ENCODE measurements at regions not wholly inside any gene's neighbourhood (a gene's known extent, or its start where the extent isn't known, plus 50 kb on each side); places are given as distances from the start of the nearest gene placed in this dataset.

DNA sequence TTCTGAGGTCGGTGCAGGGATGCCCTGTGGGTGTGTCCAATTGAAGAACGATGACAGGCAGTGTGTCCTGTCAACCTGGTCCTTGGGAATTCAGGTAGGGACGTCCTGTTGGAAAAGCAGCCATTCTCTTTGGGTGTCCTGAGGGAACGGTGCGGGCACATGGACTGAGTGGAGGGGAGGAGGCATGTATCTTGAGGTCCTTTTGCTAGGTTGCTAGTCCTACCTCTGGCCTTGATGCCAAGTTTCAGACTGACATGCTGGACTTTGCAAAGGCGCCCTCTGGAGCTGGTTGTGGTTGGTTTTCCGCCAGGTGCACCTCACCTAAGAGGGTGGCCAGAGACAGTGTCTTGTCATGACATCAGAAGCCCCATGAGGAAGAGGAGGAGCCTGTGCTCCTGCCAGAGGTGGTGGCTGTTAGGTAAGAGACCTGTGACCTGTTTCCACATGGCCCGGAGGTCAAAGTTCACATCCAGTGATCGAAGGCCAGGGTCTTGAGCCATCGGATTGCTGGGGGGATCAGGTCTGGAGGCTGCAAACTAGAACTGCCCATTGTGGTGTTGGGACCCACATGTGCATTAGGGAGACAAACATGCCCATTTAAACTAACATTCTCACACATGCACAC is 106.3 kb downstream of the SNRPN start:
- no peak overlapping the region for H2AFZ ChIP-seq (ENCODE audit: low read depth, low read length)
- no peaks in the 10 kb centered on the region for H3K4me1 ChIP-seq (ENCODE audit: low read length)
- no peak overlapping the region for H3K9ac ChIP-seq (ENCODE audit: low read length)
- TF ChIP-seq, protein P1, sequence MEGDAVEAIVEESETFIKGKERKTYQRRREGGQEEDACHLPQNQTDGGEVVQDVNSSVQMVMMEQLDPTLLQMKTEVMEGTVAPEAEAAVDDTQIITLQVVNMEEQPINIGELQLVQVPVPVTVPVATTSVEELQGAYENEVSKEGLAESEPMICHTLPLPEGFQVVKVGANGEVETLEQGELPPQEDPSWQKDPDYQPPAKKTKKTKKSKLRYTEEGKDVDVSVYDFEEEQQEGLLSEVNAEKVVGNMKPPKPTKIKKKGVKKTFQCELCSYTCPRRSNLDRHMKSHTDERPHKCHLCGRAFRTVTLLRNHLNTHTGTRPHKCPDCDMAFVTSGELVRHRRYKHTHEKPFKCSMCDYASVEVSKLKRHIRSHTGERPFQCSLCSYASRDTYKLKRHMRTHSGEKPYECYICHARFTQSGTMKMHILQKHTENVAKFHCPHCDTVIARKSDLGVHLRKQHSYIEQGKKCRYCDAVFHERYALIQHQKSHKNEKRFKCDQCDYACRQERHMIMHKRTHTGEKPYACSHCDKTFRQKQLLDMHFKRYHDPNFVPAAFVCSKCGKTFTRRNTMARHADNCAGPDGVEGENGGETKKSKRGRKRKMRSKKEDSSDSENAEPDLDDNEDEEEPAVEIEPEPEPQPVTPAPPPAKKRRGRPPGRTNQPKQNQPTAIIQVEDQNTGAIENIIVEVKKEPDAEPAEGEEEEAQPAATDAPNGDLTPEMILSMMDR (IDR thresholded peaks at IDR 0.05; ENCODE audit: low read depth, low read length) = no peak
- no peak for TF ChIP-seq EZH2phosphoT487 (IDR thresholded peaks at IDR 0.05; ENCODE audit: low read depth)
- H3K27me3 ChIP-seq (ENCODE audit: low read depth, low read length) = no peaks in the 10 kb centered on the region
- no peaks in the 10 kb centered on the region for H4K20me1 ChIP-seq (ENCODE audit: insufficient read depth, low read length)
- H3K9me3 ChIP-seq (ENCODE audit: insufficient read depth, low read length) = peaks cover 66% of the 10 kb centered on the region
- no peak overlapping the region for H3K4me3 ChIP-seq (ENCODE audit: low read length)
- H3K36me3 ChIP-seq (replicated peaks; ENCODE audit: low read depth, low read length) = peaks cover 100% of the 10 kb centered on the region
- no peaks in the 10 kb centered on the region for H3K79me2 ChIP-seq (ENCODE audit: low read length)
- no peak overlapping the region for H3K27ac ChIP-seq (ENCODE audit: low read length)
- no peak overlapping the region for H3K4me2 ChIP-seq (ENCODE audit: low read length)

DNA sequence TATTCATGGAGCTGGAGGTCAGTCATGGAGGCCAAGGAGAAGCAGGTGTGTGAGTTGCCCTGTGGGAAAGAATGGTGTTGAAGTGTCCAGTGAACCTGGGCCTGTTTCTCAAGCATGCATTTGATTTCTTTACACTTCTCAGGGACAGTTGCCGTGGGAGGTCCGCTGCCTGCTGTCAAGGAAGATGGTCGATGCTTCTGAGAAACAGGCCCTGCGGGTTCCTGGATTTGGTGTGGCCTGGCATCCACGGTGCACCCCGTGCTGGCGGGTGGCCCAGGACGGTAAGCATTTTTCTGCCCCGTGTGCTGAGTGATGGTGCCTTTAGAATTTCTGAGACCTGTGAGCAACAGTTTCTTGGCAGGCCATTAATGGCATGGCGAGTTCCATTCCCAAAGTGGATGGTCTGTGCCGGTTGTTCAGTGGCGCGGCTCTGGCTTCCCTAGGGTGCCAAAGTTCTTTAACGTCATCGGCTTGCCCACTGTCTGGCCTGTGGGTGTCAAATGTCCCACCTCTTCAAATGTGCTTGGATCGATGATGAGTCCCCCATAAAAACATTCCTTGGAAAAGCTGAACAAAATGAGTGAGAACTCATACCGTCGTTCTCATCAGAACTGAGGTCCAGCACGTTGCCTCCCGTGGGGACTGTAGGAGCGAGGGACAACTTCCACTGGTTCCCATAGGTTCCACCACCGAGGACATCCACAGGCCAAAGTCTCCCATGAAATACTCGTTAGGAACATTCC is 107.2 kb downstream of the SNRPN start:
- Histone ChIP-seq H3K4me3 (ENCODE audit: low read length) (no peak overlapping the region), H4K20me1 (ENCODE audit: insufficient read depth, low read length) (no peaks in the 10 kb centered on the region), H3K9ac (ENCODE audit: low read length) (no peak overlapping the region), H3K4me2 (ENCODE audit: low read length) (no peak overlapping the region), H3K79me2 (ENCODE audit: low read length) (no peaks in the 10 kb centered on the region), H3K36me3 (replicated peaks; ENCODE audit: low read depth, low read length) (peaks cover 100% of the 10 kb centered on the region), H3K4me1 (ENCODE audit: low read length) (no peaks in the 10 kb centered on the region), H3K27me3 (ENCODE audit: low read depth, low read length) (no peaks in the 10 kb centered on the region), H3K9me3 (ENCODE audit: insufficient read depth, low read length) (peaks cover 69% of the 10 kb centered on the region), H3K27ac (ENCODE audit: low read length) (no peak overlapping the region), H2AFZ (ENCODE audit: low read depth, low read length) (no peak overlapping the region)
- no peak for TF ChIP-seq EZH2phosphoT487 (IDR thresholded peaks at IDR 0.05; ENCODE audit: low read depth)
- TF ChIP-seq, protein P1 (IDR thresholded peaks at IDR 0.05; ENCODE audit: low read depth, low read length) = no peak

DNA sequence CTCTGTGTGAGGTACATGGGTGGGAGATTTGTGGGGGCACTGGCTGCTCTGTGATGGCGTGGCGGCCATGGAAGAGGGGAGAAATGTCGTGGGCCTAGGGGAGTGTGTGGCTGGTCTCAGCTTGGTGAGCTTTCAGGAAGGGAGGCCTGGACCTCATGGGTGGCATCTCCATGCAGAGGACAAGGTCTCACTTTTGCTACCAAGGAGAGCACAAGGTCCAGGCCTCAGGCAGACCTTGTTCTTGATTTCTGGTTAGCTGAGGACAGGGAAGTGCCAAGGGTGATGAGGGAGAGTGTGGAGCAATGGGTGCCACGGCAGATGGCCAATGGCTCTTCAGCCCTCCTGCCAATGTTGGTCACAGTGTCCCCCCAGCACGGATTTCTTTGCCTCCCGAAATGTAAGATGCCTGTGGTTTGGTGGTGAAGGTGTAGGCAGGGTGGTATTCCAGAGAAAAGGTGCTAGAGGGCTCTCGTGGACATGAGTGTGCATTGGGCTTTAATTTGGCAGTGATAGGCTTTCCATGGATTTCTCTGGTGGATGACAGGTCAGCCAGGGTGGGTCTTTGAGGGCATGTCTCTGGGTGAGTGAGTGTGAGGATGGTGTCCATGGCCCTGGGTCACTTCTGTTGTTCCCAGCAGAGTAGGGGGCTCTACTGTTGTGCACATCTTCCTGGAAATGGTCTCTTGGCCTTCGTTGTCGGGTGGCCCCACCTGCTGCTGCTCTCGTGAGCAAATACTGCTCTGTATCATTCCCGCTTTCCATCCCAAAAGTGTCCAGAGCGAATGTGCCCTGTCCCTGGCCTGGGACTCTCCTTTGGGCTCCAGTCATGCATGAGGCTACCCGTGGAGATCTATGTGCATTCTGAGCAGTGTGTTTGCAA is 108.0 kb downstream of the SNRPN start:
- H4K20me1 ChIP-seq (ENCODE audit: insufficient read depth, low read length) = no peaks in the 10 kb centered on the region
- H3K27me3 ChIP-seq (ENCODE audit: low read depth, low read length) = no peaks in the 10 kb centered on the region
- H3K4me3 ChIP-seq (ENCODE audit: low read length) = no peak overlapping the region
- TF ChIP-seq, protein P1 (IDR thresholded peaks at IDR 0.05; ENCODE audit: low read depth, low read length) = no peak
- no peak for TF ChIP-seq EZH2phosphoT487 (IDR thresholded peaks at IDR 0.05; ENCODE audit: low read depth)
- peaks cover 100% of the 10 kb centered on the region for H3K36me3 ChIP-seq (replicated peaks; ENCODE audit: low read depth, low read length)
- H3K9ac ChIP-seq (ENCODE audit: low read length) = no peak overlapping the region
- no peaks in the 10 kb centered on the region for H3K79me2 ChIP-seq (ENCODE audit: low read length)
- H2AFZ ChIP-seq (ENCODE audit: low read depth, low read length) = no peak overlapping the region
- no peaks in the 10 kb centered on the region for H3K4me1 ChIP-seq (ENCODE audit: low read length)
- H3K9me3 ChIP-seq (ENCODE audit: insufficient read depth, low read length) = peaks cover 75% of the 10 kb centered on the region
- H3K4me2 ChIP-seq (ENCODE audit: low read length) = no peak overlapping the region
- no peak overlapping the region for H3K27ac ChIP-seq (ENCODE audit: low read length)

DNA sequence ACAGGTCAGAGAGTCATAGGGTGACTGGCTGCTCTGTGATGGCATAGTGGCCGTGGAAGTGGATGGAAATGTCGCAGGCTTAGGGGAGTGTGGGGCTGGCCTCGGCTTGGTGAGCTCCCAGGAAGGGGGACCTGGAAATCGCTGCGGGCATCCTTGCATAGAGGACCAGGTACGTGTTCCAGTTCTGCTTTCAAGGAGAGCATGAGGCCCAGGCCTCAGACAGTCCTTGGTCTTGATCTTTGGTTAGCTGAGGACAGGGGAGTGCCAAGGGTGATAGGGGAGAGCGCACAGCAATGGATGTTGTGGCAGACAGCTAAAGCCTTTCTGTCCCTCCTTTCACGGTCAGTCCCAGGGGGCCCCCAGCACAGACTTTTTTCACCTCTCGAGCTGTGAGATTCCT is 110.5 kb downstream of the SNRPN start:
- peaks cover 100% of the 10 kb centered on the region for H3K36me3 ChIP-seq (replicated peaks; ENCODE audit: low read depth, low read length)

More for the DNA sequence above, 110.5 kb downstream of the SNRPN start:
- Histone ChIP-seq H4K20me1 (ENCODE audit: insufficient read depth, low read length) (no peaks in the 10 kb centered on the region), H3K9me3 (ENCODE audit: insufficient read depth, low read length) (peaks cover 78% of the 10 kb centered on the region), H3K4me3 (ENCODE audit: low read length) (no peak overlapping the region), H3K79me2 (ENCODE audit: low read length) (no peaks in the 10 kb centered on the region), H3K9ac (ENCODE audit: low read length) (no peak overlapping the region), H3K27me3 (ENCODE audit: low read depth, low read length) (no peaks in the 10 kb centered on the region), H3K4me2 (ENCODE audit: low read length) (no peak overlapping the region), H3K27ac (ENCODE audit: low read length) (no peak overlapping the region), H3K4me1 (ENCODE audit: low read length) (no peaks in the 10 kb centered on the region), H2AFZ (ENCODE audit: low read depth, low read length) (no peak overlapping the region)
- TF ChIP-seq EZH2phosphoT487 (IDR thresholded peaks at IDR 0.05; ENCODE audit: low read depth) = no peak
- TF ChIP-seq, protein P1 (IDR thresholded peaks at IDR 0.05; ENCODE audit: low read depth, low read length) = no peak

Measured in OCI-LY3 (cell line).